ENCODE measurements at regions not wholly inside any gene's neighbourhood (a gene's known extent, or its start where the extent isn't known, plus 50 kb on each side); places are given as distances from the start of the nearest gene placed in this dataset.

- H3K27me3 ChIP-seq (ENCODE audit: control insufficient read depth, extremely low read depth, insufficient read depth, low read length) = no peaks in the 10 kb centered on the region
- no peaks in the 10 kb centered on the region for H4K20me1 ChIP-seq (ENCODE audit: control insufficient read depth, extremely low read depth, insufficient read depth, low read length)
- no peaks in the 10 kb centered on the region for H3K9me3 ChIP-seq (ENCODE audit: control insufficient read depth, low read depth, low read length)
- H3K9ac ChIP-seq (ENCODE audit: control insufficient read depth, extremely low read depth, insufficient read depth, low read length) = no peak overlapping the region
- H3K9me1 ChIP-seq (ENCODE audit: control insufficient read depth, extremely low read depth, insufficient read depth, low read length) = no peaks in the 10 kb centered on the region
- H3K4me1 ChIP-seq (ENCODE audit: control insufficient read depth, extremely low read depth, insufficient read depth, low read length) = no peaks in the 10 kb centered on the region
- H3K79me2 ChIP-seq (ENCODE audit: control insufficient read depth, insufficient read depth, low read length) = no peaks in the 10 kb centered on the region
- dilution Hi-C loops (cut with MboI; ENCODE audit: extremely low pct_ligation_motif_present, low sequenced_read_pairs) = no loop called here
- H3K4me3 ChIP-seq (ENCODE audit: control insufficient read depth in 2 of 3, extremely low read depth in 1 of 3, insufficient read depth in 2 of 3, low read depth in 1 of 3, low read length in 3 of 3) = no peak overlapping the region
- no peaks in the 10 kb centered on the region for H3K36me3 ChIP-seq (ENCODE audit: control insufficient read depth in 2 of 2, extremely low read depth in 1 of 2, insufficient read depth in 2 of 2, low read length in 2 of 2)
- H3K4me2 ChIP-seq (ENCODE audit: control insufficient read depth, extremely low read depth, insufficient read depth, low read depth, low read length) = no peak overlapping the region
- DNase-seq (ENCODE audit: low read depth, low spot score) (no peak), FAIRE-seq (no peak)
- H2AFZ ChIP-seq (ENCODE audit: control insufficient read depth, low read length) = no peak overlapping the region
- TF ChIP-seq CTCF (optimal IDR thresholded peaks at IDR 0.05 in 1 of 3, IDR thresholded peaks at IDR 0.05 in 1 of 3, conservative IDR thresholded peaks at IDR 0.05 in 1 of 3; ENCODE audit: extremely low read depth in 1 of 3, insufficient read depth in 2 of 3, low read length in 3 of 3) (no peak), EZH2 (IDR thresholded peaks at IDR 0.05; ENCODE audit: low read length) (no peak)
- no peak overlapping the region for H3K27ac ChIP-seq (ENCODE audit: control insufficient read depth, insufficient read depth, low read length)
Measured at GRCh38 chr9:89821081-89821480, 216.3 kb downstream of the GADD45G start.

DNA sequence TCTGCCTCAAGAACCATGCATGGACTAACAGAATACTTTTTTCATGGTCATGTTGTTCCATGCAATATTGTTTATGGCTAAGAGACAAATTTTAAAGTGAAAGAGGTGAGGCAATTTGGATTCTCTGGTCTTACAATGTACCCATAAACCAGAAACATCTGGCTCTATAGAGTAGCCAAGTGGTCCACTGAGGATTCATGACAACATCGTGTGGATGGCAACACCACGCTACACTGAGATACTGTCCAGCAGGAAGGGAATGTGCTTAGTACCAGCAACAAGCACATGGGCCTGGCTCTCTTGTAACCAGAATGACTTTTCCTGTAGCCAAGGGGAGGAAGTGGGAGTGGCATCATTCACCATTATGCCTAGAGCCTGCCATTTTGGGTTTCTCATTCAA, 218.2 kb downstream of the GADD45G start:
- FAIRE-seq (no peak), DNase-seq (ENCODE audit: low read depth, low spot score) (no peak)
- Histone ChIP-seq H4K20me1 (ENCODE audit: control insufficient read depth, extremely low read depth, insufficient read depth, low read length) (no peaks in the 10 kb centered on the region), H3K4me1 (ENCODE audit: control insufficient read depth, extremely low read depth, insufficient read depth, low read length) (no peaks in the 10 kb centered on the region), H2AFZ (ENCODE audit: control insufficient read depth, low read length) (no peak overlapping the region), H3K27me3 (ENCODE audit: control insufficient read depth, extremely low read depth, insufficient read depth, low read length) (no peaks in the 10 kb centered on the region), H3K4me2 (ENCODE audit: control insufficient read depth, extremely low read depth, insufficient read depth, low read depth, low read length) (no peak overlapping the region), H3K9me3 (ENCODE audit: control insufficient read depth, low read depth, low read length) (no peaks in the 10 kb centered on the region), H3K9ac (ENCODE audit: control insufficient read depth, extremely low read depth, insufficient read depth, low read length) (no peak overlapping the region), H3K36me3 (ENCODE audit: control insufficient read depth in 2 of 2, extremely low read depth in 1 of 2, insufficient read depth in 2 of 2, low read length in 2 of 2) (no peaks in the 10 kb centered on the region), H3K4me3 (ENCODE audit: control insufficient read depth in 2 of 3, extremely low read depth in 1 of 3, insufficient read depth in 2 of 3, low read depth in 1 of 3, low read length in 3 of 3) (no peak overlapping the region), H3K79me2 (ENCODE audit: control insufficient read depth, insufficient read depth, low read length) (no peaks in the 10 kb centered on the region), H3K9me1 (ENCODE audit: control insufficient read depth, extremely low read depth, insufficient read depth, low read length) (no peaks in the 10 kb centered on the region), H3K27ac (ENCODE audit: control insufficient read depth, insufficient read depth, low read length) (no peak overlapping the region)
- dilution Hi-C loops (cut with MboI; ENCODE audit: extremely low pct_ligation_motif_present, low sequenced_read_pairs) = no loop called here
- TF ChIP-seq CTCF (optimal IDR thresholded peaks at IDR 0.05 in 1 of 3, IDR thresholded peaks at IDR 0.05 in 1 of 3, conservative IDR thresholded peaks at IDR 0.05 in 1 of 3; ENCODE audit: extremely low read depth in 1 of 3, insufficient read depth in 2 of 3, low read length in 3 of 3) (no peak), EZH2 (IDR thresholded peaks at IDR 0.05; ENCODE audit: low read length) (no peak)

Data from keratinocyte (primary cell).